LNCaP clone FGC (cell line): ENCODE measurements at regions not wholly inside any gene's neighbourhood (a gene's known extent, or its start where the extent isn't known, plus 50 kb on each side); places are given as distances from the start of the nearest gene placed in this dataset.

Source experiments
- DNase-seq: peaks from one replicate; pipeline ENCODE4 v3.0.0-alpha.2; 2011; ENCODE audit warnings: low read depth
- H3K4me3 ChIP-seq: 2 replicates; pipeline ENCODE4 v1.5.1; 2011; ENCODE audit warnings: mild to moderate bottlenecking, low read depth, low read length, control low read depth
- CTCF ChIP-seq: IDR thresholded peaks from 2 replicates; pipeline ENCODE4 v1.5.1; 2012; ENCODE audit warnings: mild to moderate bottlenecking; ENCODE audit not compliant: control insufficient read depth, insufficient read depth; ENCODE audit errors: extremely low read depth

- no peak for DNase-seq
- H3K4me3 ChIP-seq = no peak overlapping the region
- TF ChIP-seq CTCF = no peak
These were observed 414.2 kb upstream of the SLC14A2 start for GRCh38 chr18:45201029-45201428.

GRCh38 chr18:45201489-45201888 lies 413.8 kb upstream of the SLC14A2 start:
- TF ChIP-seq CTCF = no peak
- no peak overlapping the region for H3K4me3 ChIP-seq
- DNase-seq = no peak

- no peak for TF ChIP-seq CTCF
- DNase-seq = no peak
- no peak overlapping the region for H3K4me3 ChIP-seq
These were observed 413.2 kb upstream of the SLC14A2 start for GRCh38 chr18:45202061-45202460.

- TF ChIP-seq CTCF = no peak
- H3K4me3 ChIP-seq = no peak overlapping the region
- DNase-seq = no peak
These were observed 411.6 kb upstream of the SLC14A2 start for GRCh38 chr18:45203677-45204076.

- DNase-seq = no peak
- TF ChIP-seq CTCF = no peak
- no peak overlapping the region for H3K4me3 ChIP-seq
These were observed 407.9 kb upstream of the SLC14A2 start for GRCh38 chr18:45207328-45207727.

GRCh38 chr18:45208164-45208563 lies 407.1 kb upstream of the SLC14A2 start:
- TF ChIP-seq CTCF = no peak
- no peak for DNase-seq
- H3K4me3 ChIP-seq = no peak overlapping the region

GRCh38 chr18:45212181-45213039 lies 402.9 kb upstream of the SLC14A2 start:
- peak; percentile 50 for DNase-seq
- no peak overlapping the region for H3K4me3 ChIP-seq
- peak; percentile 99 for TF ChIP-seq CTCF
